GM10266 (cell line): ENCODE measurements at regions not wholly inside any gene's neighbourhood (a gene's known extent, or its start where the extent isn't known, plus 50 kb on each side); places are given as distances from the start of the nearest gene placed in this dataset.
A peak's percentile ranks its signal among the peaks of the same experiment; 100 is the strongest.

Source experiments
- DNase-seq: peaks from one replicate; pipeline ENCODE4 v3.0.0; 2012; ENCODE audit errors: extremely low spot score
- TF ChIP-seq, protein P1 (sequence below): IDR thresholded peaks from 2 replicates; pipeline ENCODE4 v1.5.1; 2012; ENCODE audit warnings: mild to moderate bottlenecking, low read depth; ENCODE audit not compliant: control insufficient read depth, insufficient read depth; ENCODE audit errors: missing control alignments

- DNase-seq = peak; percentile 47
- TF ChIP-seq, protein P1, sequence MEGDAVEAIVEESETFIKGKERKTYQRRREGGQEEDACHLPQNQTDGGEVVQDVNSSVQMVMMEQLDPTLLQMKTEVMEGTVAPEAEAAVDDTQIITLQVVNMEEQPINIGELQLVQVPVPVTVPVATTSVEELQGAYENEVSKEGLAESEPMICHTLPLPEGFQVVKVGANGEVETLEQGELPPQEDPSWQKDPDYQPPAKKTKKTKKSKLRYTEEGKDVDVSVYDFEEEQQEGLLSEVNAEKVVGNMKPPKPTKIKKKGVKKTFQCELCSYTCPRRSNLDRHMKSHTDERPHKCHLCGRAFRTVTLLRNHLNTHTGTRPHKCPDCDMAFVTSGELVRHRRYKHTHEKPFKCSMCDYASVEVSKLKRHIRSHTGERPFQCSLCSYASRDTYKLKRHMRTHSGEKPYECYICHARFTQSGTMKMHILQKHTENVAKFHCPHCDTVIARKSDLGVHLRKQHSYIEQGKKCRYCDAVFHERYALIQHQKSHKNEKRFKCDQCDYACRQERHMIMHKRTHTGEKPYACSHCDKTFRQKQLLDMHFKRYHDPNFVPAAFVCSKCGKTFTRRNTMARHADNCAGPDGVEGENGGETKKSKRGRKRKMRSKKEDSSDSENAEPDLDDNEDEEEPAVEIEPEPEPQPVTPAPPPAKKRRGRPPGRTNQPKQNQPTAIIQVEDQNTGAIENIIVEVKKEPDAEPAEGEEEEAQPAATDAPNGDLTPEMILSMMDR = peak; percentile 79
Observed at GRCh38 chr6:121849477-121849876, 414.0 kb downstream of the GJA1 start.

DNA sequence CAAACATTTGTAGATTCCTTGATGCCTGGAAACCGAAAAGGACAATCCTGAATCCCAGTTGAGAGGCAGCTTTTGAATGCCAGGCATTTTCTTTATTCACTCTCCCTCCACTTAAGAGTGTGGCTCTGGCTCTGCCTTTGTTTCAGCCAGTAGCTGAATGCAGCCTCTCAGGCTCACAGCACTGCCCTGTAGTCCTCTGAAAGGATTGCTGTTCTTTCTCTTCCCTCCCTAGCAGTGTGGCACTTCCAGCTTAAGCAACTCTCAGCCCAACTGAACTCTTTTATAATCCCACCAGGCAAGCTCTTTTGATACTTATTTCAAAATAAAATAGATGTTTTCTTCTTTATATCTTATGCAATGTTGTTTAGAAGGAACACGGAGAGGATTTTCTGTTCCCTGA lies 415.6 kb downstream of the GJA1 start:
- TF ChIP-seq, protein P1 = no peak
- no peak for DNase-seq

GRCh38 chr6:121853686-121854085 lies 418.2 kb downstream of the GJA1 start:
- TF ChIP-seq, protein P1 = no peak
- no peak for DNase-seq

DNA sequence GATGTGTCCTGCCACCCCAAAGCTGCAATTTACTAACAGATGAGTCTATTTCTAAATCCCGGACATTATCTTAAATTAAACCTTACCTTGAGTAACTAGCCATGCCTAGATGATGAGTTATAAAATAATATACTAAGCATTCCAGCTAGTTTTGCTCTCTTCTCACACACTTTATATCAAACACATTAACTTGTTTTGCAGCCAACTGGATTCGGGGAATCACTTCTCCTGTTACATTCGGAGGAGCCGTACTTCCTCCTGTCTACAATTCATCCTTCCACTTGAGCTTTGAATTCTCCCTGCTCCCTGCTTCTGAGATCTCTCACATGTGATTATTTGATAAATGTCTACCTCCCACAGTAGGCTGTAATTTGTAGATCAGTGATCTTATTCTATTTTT lies 420.1 kb downstream of the GJA1 start:
- TF ChIP-seq, protein P1 = no peak

DNA sequence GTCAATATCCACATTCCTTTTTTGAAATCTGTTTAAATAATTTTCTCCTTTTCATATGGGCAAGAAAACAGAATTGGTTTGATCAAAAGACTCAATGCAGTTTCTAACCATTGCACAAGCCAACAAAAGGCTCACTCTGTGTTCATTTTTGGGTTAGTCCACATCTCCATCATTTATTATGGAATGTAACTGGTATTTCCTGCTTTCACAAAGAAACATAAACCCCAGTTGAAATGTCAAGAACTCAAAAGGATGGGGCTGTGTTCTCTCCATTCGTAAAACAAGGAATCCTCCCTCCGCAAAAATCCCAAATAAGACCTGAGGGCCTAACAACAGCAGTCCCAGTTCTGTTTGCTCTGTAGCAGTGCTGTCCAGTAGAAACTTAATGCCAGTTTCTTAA lies 420.9 kb downstream of the GJA1 start:
- DNase-seq = no peak
- TF ChIP-seq, protein P1 = no peak

More for the DNA sequence above, 420.1 kb downstream of the GJA1 start:
- no peak for DNase-seq

- TF ChIP-seq, protein P1 = no peak
- DNase-seq = no peak
Observed at GRCh38 chr6:121857551-121857950, 422.1 kb downstream of the GJA1 start.

- TF ChIP-seq, protein P1 = no peak
- no peak for DNase-seq
Observed at GRCh38 chr6:121858310-121858709, 422.9 kb downstream of the GJA1 start.

DNA sequence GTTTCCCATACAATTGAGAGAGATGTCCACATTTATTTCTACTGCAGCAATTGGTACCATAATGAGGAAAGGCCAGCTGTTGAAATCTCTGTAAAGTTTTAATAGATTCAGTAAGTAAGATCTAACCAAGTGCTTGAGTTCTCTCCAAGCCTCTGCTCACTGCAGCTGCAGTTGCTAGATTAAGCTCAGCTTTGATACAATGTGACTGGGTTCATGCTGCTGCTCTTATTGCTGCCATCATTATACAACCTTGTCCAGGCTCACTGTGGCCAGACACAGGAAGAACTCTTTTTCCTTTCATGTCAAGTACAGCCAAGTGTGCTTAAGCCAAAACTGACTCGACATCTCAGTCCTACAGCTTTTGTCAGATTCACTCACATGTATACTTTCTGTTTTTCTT lies 423.5 kb downstream of the GJA1 start:
- TF ChIP-seq, protein P1 = no peak
- no peak for DNase-seq
